MCF 10A (cell line): ENCODE measurements at regions not wholly inside any gene's neighbourhood (a gene's known extent, or its start where the extent isn't known, plus 50 kb on each side); places are given as distances from the start of the nearest gene placed in this dataset.

Experiments
- BruUV-seq: library from RNA; stranded (reverse); fragments of 400-500 nt; replicated peaks from 2 replicates; lab custom pipeline; 2021; lab: Mats Ljungman, UMichigan
- CTCF ChIA-PET: fragments of 300-600 bp; sonication (Branson Sonifier 250); formaldehyde crosslinking; extraction: SDS; loops from one replicate; lab custom pipeline; 2021; ENCODE audit warnings: antibody characterized with exemption, inconsistent platforms; lab: Yijun Ruan, JAX
- POLR2A ChIA-PET: fragments of 300-600, 350-650 bp; sonication (Branson Sonifier 250); formaldehyde crosslinking; extraction: SDS; loops from one replicate; lab custom pipeline; 2020; ENCODE audit warnings: antibody characterized with exemption, inconsistent platforms; lab: Yijun Ruan, JAX
- DNase-seq: peaks from one replicate; pipeline ENCODE4 v3.0.0-alpha.2; 2018; ENCODE audit not compliant: unreplicated experiment
- H3K27ac Mint-ChIP-seq: one replicate; pipeline ENCODE4 v1.8.0; 2022; ENCODE audit warnings: mild to moderate bottlenecking, low read depth, mixed read lengths; ENCODE audit not compliant: unreplicated experiment
- H3K27me3 Mint-ChIP-seq: one replicate; pipeline ENCODE4 v1.8.0; 2022; ENCODE audit warnings: mixed read lengths; ENCODE audit not compliant: insufficient read depth, unreplicated experiment
- H3K36me3 Mint-ChIP-seq: one replicate; pipeline ENCODE4 v1.8.0; 2022; ENCODE audit warnings: mild to moderate bottlenecking, moderate library complexity, mixed read lengths; ENCODE audit not compliant: insufficient read depth, unreplicated experiment
- H3K4me1 Mint-ChIP-seq: one replicate; pipeline ENCODE4 v1.8.0; 2022; ENCODE audit warnings: mixed read lengths; ENCODE audit not compliant: insufficient read depth, unreplicated experiment
- H3K4me3 Mint-ChIP-seq: one replicate; pipeline ENCODE4 v1.8.0; 2022; ENCODE audit warnings: mild to moderate bottlenecking, moderate library complexity, mixed read lengths; ENCODE audit not compliant: unreplicated experiment
- H3K9me3 Mint-ChIP-seq: one replicate; pipeline ENCODE4 v1.8.0; 2022; ENCODE audit warnings: mixed read lengths; ENCODE audit not compliant: unreplicated experiment
- intact Hi-C: fragments of 100-400 bp; cut with micrococcal nuclease; formaldehyde crosslinking; loops from 2 replicates; pipeline ENCODE4 v1.14.1; 2022
- TF ChIP-seq, protein P1 (sequence below): fragments of 200-600 bp; IDR thresholded peaks from one replicate; pipeline ENCODE4 v1.8.0; 2022; ENCODE audit warnings: antibody characterized with exemption, mild to moderate bottlenecking; ENCODE audit not compliant: unreplicated experiment

DNA sequence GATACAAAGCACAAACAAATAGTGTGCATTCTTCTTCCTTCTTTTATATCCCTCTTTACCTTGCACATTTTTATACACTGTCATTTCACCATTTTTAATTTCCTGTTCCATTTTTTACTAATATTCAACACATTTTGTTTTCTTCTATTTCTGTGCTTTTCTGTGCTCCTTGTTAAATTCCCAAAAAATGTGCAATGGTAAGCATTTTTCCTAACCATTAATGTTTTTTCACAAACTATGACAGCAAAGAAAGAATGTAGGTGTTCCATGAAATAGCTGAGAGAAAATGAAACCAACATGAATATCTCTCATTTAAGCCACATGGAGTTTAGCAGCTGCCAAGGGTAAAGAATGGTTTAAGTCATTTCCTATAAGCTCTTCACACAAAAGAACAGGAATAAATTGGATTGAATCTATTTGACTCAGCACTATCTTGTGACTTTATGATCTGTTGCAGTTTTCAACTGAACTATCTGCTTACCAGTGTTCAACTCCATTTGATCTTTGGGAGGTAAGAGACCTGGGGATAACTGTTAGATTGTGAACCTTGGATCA lies 145.7 kb upstream of the CDH19 start:
- ChIA-PET CTCF (interaction anchor here (0.5 to 1.0 kb wide), 5 partner anchors 19 to 1023 kb away, joined by 3 to 5 read pairs (median 3); no protein-coding TSS in a partner anchor), POLR2A (no interaction called here)
- Mint-ChIP-seq H3K27me3 (peaks cover 13% of the 10 kb centered on the region), H3K36me3 (no peaks in the 10 kb centered on the region), H3K4me1 (no peaks in the 10 kb centered on the region), H3K27ac (no peak overlapping the region), H3K4me3 (no peak overlapping the region), H3K9me3 (no peaks in the 10 kb centered on the region)
- intact Hi-C loops: loop anchor here (1.0 to 5.0 kb wide), 2 partner anchors 187 to 253 kb away; no protein-coding TSS in a partner anchor
- BruUV-seq: no TSS peak
- no peak for DNase-seq
- TF ChIP-seq, protein P1, sequence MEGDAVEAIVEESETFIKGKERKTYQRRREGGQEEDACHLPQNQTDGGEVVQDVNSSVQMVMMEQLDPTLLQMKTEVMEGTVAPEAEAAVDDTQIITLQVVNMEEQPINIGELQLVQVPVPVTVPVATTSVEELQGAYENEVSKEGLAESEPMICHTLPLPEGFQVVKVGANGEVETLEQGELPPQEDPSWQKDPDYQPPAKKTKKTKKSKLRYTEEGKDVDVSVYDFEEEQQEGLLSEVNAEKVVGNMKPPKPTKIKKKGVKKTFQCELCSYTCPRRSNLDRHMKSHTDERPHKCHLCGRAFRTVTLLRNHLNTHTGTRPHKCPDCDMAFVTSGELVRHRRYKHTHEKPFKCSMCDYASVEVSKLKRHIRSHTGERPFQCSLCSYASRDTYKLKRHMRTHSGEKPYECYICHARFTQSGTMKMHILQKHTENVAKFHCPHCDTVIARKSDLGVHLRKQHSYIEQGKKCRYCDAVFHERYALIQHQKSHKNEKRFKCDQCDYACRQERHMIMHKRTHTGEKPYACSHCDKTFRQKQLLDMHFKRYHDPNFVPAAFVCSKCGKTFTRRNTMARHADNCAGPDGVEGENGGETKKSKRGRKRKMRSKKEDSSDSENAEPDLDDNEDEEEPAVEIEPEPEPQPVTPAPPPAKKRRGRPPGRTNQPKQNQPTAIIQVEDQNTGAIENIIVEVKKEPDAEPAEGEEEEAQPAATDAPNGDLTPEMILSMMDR: no peak

DNA sequence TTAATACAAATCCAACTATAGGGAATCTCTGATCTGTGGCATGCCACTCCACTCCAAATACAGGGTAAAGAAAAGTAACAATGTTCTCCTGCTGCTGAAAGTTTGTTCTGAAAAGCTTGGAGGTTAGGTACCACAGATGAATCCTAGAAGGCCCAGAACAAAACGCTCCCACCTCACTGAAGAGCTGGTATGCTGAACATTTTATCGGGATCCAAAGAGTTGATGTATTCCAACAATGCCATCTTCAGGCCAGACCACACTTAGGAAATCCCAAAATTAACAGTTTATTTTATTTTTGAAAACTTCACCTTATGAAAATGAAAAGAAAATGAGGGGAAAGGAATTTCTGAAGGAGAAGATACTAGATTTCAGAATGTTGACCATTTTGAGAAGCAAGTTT lies 145.1 kb upstream of the CDH19 start:
- no TSS peak for BruUV-seq
- no peaks in the 10 kb centered on the region for H3K4me1 Mint-ChIP-seq

DNA sequence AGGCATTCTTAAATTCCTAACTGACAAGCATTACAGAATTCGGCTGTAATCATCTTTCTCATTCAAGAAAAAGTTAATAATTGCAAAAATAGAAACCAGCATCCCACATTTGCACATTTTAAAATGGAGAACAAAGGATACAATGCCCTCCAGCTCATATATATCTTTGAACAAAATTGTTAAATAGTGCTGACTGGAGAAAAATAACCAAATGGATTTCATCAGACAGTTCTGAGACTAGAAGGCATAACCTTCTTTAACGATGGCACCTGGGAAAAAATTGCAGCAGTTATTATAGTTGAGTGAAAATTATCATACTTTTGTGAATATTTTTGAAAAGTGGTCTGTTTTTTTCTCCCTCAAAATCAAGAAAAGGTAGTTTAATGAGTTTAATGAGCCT lies 138.9 kb upstream of the CDH19 start:
- H3K36me3 Mint-ChIP-seq: no peaks in the 10 kb centered on the region
- CTCF ChIA-PET: interaction anchor here (1.6 kb wide), 1 partner anchor 12 kb away, joined by 4 read pairs; no protein-coding TSS in a partner anchor

More for the DNA sequence above, 145.1 kb upstream of the CDH19 start:
- H3K27me3 Mint-ChIP-seq: peaks cover 18% of the 10 kb centered on the region
- ChIA-PET POLR2A (interaction anchor here (0.5 kb wide), 1 partner anchor 134 kb away, joined by 3 read pairs; no protein-coding TSS in a partner anchor), CTCF (interaction anchor here (0.9 to 1.0 kb wide), 2 partner anchors 19 to 1022 kb away, joined by 3 to 5 read pairs; no protein-coding TSS in a partner anchor)
- intact Hi-C loops: loop anchor here (1.0 to 5.0 kb wide), 2 partner anchors 187 to 253 kb away; no protein-coding TSS in a partner anchor
- no peaks in the 10 kb centered on the region for H3K36me3 Mint-ChIP-seq
- H3K4me3 Mint-ChIP-seq: no peak overlapping the region
- H3K27ac Mint-ChIP-seq: no peak overlapping the region
- TF ChIP-seq, protein P1: no peak
- H3K9me3 Mint-ChIP-seq: no peaks in the 10 kb centered on the region
- DNase-seq: peak; percentile 30

DNA sequence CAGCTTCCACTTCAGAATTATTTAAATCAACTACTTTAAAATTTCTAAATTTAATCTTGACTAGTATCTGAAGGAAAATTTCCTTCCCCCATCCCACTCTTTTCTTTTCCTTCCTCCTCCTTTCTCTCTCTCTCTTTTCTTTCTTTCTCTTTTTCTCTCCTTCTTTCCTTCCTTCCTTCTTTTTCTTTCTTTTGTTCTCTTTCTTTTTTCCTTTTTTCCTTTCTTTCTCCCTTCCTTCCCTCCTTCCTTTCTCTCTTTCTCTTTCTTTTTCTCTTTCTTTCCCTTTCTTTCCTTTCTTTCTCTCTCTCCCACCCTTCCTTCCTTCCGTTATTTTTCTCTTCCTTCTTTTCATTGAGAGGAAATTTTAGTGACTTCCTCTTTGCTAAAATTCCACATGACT lies 132.0 kb upstream of the CDH19 start:
- H3K27me3 Mint-ChIP-seq: peaks cover 13% of the 10 kb centered on the region
- H3K9me3 Mint-ChIP-seq: peaks cover 16% of the 10 kb centered on the region
- no peak for DNase-seq
- H3K27ac Mint-ChIP-seq: no peak overlapping the region
- BruUV-seq: no TSS peak
- TF ChIP-seq, protein P1: no peak
- H3K4me1 Mint-ChIP-seq: no peaks in the 10 kb centered on the region
- no peak overlapping the region for H3K4me3 Mint-ChIP-seq
- ChIA-PET POLR2A (no interaction called here), CTCF (no interaction called here)
- H3K36me3 Mint-ChIP-seq: no peaks in the 10 kb centered on the region
- intact Hi-C loops: no loop called here

More for the DNA sequence above, 138.9 kb upstream of the CDH19 start:
- Mint-ChIP-seq H3K9me3 (no peaks in the 10 kb centered on the region), H3K4me1 (no peaks in the 10 kb centered on the region), H3K4me3 (no peak overlapping the region), H3K27ac (no peak overlapping the region), H3K27me3 (peaks cover 29% of the 10 kb centered on the region)
- no peak for DNase-seq
- POLR2A ChIA-PET: no interaction called here
- no TSS peak for BruUV-seq
- TF ChIP-seq, protein P1: no peak
- intact Hi-C loops: no loop called here
